ENCODE measurements at regions not wholly inside any gene's neighbourhood (a gene's known extent, or its start where the extent isn't known, plus 50 kb on each side); places are given as distances from the start of the nearest gene placed in this dataset.
"Not testable (repeated sequence)": the region's sequence is repeated elsewhere in the genome, so short reads cannot be mapped to it uniquely, and the experiment has no call there.

GRCh38 chr10:64648915-64649314, 1127.7 kb downstream of the REEP3 start:
- H3K36me3 Mint-ChIP-seq: no peaks in the 10 kb centered on the region
- no peaks in the 10 kb centered on the region for H3K27me3 Mint-ChIP-seq
- H3K27ac Mint-ChIP-seq: no peak overlapping the region
- ATAC-seq (ENCODE audit: low read depth) (no peak), DNase-seq (ENCODE audit: low spot score in 2 of 2) (no peak)
- H3K4me3 Mint-ChIP-seq: no peak overlapping the region
- H3K9me3 Mint-ChIP-seq: peaks cover 3% of the 10 kb centered on the region
- H3K4me1 Mint-ChIP-seq: no peaks in the 10 kb centered on the region

- Mint-ChIP-seq H3K36me3 (no peaks in the 10 kb centered on the region), H3K4me1 (no peaks in the 10 kb centered on the region), H3K27me3 (no peaks in the 10 kb centered on the region), H3K27ac (no peak overlapping the region), H3K4me3 (no peak overlapping the region), H3K9me3 (peaks cover 7% of the 10 kb centered on the region)
- DNase-seq (ENCODE audit: low spot score in 2 of 2) (no peak), ATAC-seq (ENCODE audit: low read depth) (no peak)
Observed at GRCh38 chr10:64658528-64658927, 1137.3 kb downstream of the REEP3 start.

- Mint-ChIP-seq H3K27ac (no peak overlapping the region), H3K9me3 (peaks cover 7% of the 10 kb centered on the region), H3K27me3 (no peaks in the 10 kb centered on the region), H3K4me3 (no peak overlapping the region), H3K4me1 (no peaks in the 10 kb centered on the region), H3K36me3 (no peaks in the 10 kb centered on the region)
- ATAC-seq (ENCODE audit: low read depth) (no peak), DNase-seq (ENCODE audit: low spot score in 2 of 2) (no peak)
Observed at GRCh38 chr10:64659311-64659710, 1138.1 kb downstream of the REEP3 start.

- Mint-ChIP-seq H3K36me3 (no peaks in the 10 kb centered on the region), H3K4me3 (no peak overlapping the region), H3K27me3 (no peaks in the 10 kb centered on the region), H3K27ac (no peak overlapping the region), H3K9me3 (no peaks in the 10 kb centered on the region), H3K4me1 (no peaks in the 10 kb centered on the region)
- ATAC-seq (ENCODE audit: low read depth) (no peak), DNase-seq (ENCODE audit: low spot score in 2 of 2) (no peak)
Observed at GRCh38 chr10:64682043-64682442, 1160.8 kb downstream of the REEP3 start.

GRCh38 chr10:64690194-64690593, 1169.0 kb downstream of the REEP3 start:
- H3K27me3 Mint-ChIP-seq: no peaks in the 10 kb centered on the region
- no peaks in the 10 kb centered on the region for H3K4me1 Mint-ChIP-seq
- H3K27ac Mint-ChIP-seq: no peak overlapping the region
- ATAC-seq (ENCODE audit: low read depth) (no peak), DNase-seq (ENCODE audit: low spot score in 2 of 2) (no peak)
- H3K9me3 Mint-ChIP-seq: peaks cover 1% of the 10 kb centered on the region
- no peak overlapping the region for H3K4me3 Mint-ChIP-seq
- no peaks in the 10 kb centered on the region for H3K36me3 Mint-ChIP-seq

- H3K4me3 Mint-ChIP-seq: no peak overlapping the region
- no peak overlapping the region for H3K27ac Mint-ChIP-seq
- H3K4me1 Mint-ChIP-seq: no peaks in the 10 kb centered on the region
- no peak for ATAC-seq (ENCODE audit: low read depth)
- H3K9me3 Mint-ChIP-seq: peaks cover 4% of the 10 kb centered on the region
- no peaks in the 10 kb centered on the region for H3K27me3 Mint-ChIP-seq
- H3K36me3 Mint-ChIP-seq: no peaks in the 10 kb centered on the region
- DNase-seq (ENCODE audit: low spot score in 2 of 2): no peak
Observed at GRCh38 chr10:64699244-64699643, 1178.0 kb downstream of the REEP3 start.

- H3K4me1 Mint-ChIP-seq; H3K27ac Mint-ChIP-seq; DNase-seq (ENCODE audit: low spot score in 2 of 2); H3K4me3 Mint-ChIP-seq; H3K27me3 Mint-ChIP-seq; H3K9me3 Mint-ChIP-seq; ATAC-seq (ENCODE audit: low read depth); H3K36me3 Mint-ChIP-seq: not testable (repeated sequence)
Observed at GRCh38 chr10:64702086-64702485, 1180.9 kb downstream of the REEP3 start.

- H3K36me3 Mint-ChIP-seq: no peaks in the 10 kb centered on the region
- ATAC-seq (ENCODE audit: low read depth) (no peak), DNase-seq (ENCODE audit: low spot score in 2 of 2) (no peak)
- no peaks in the 10 kb centered on the region for H3K27me3 Mint-ChIP-seq
- no peaks in the 10 kb centered on the region for H3K4me1 Mint-ChIP-seq
- H3K4me3 Mint-ChIP-seq: no peak overlapping the region
- H3K9me3 Mint-ChIP-seq: peaks cover 5% of the 10 kb centered on the region
- no peak overlapping the region for H3K27ac Mint-ChIP-seq
Observed at GRCh38 chr10:64708884-64709681, 1187.9 kb downstream of the REEP3 start.

- DNase-seq (ENCODE audit: low spot score in 2 of 2): no peak
- no peak overlapping the region for H3K27ac Mint-ChIP-seq
- ATAC-seq (ENCODE audit: low read depth): no peak
- peaks cover 4% of the 10 kb centered on the region for H3K9me3 Mint-ChIP-seq
- H3K27me3 Mint-ChIP-seq: no peaks in the 10 kb centered on the region
- H3K4me3 Mint-ChIP-seq: no peak overlapping the region
- no peaks in the 10 kb centered on the region for H3K4me1 Mint-ChIP-seq
- no peaks in the 10 kb centered on the region for H3K36me3 Mint-ChIP-seq
Observed at GRCh38 chr10:64726466-64726865, 1205.3 kb downstream of the REEP3 start.

- Mint-ChIP-seq H3K27me3 (no peaks in the 10 kb centered on the region), H3K9me3 (peaks cover 7% of the 10 kb centered on the region), H3K4me3 (no peak overlapping the region), H3K36me3 (no peaks in the 10 kb centered on the region), H3K4me1 (no peaks in the 10 kb centered on the region), H3K27ac (no peak overlapping the region)
- DNase-seq (ENCODE audit: low spot score in 2 of 2) (no peak), ATAC-seq (ENCODE audit: low read depth) (no peak)
Observed at GRCh38 chr10:64731016-64731415, 1209.8 kb downstream of the REEP3 start.

- Mint-ChIP-seq H3K4me1 (no peaks in the 10 kb centered on the region), H3K27me3 (no peaks in the 10 kb centered on the region), H3K4me3 (no peak overlapping the region), H3K36me3 (no peaks in the 10 kb centered on the region), H3K27ac (no peak overlapping the region), H3K9me3 (peaks cover 7% of the 10 kb centered on the region)
- ATAC-seq (ENCODE audit: low read depth): no peak
- DNase-seq (ENCODE audit: low spot score in 2 of 2): no peak
Observed at GRCh38 chr10:64732372-64732957, 1211.3 kb downstream of the REEP3 start.

- ATAC-seq (ENCODE audit: low read depth) (no peak), DNase-seq (ENCODE audit: low spot score in 2 of 2) (no peak)
- H3K27me3 Mint-ChIP-seq: no peaks in the 10 kb centered on the region
- H3K9me3 Mint-ChIP-seq: peaks cover 4% of the 10 kb centered on the region
- H3K27ac Mint-ChIP-seq: no peak overlapping the region
- no peaks in the 10 kb centered on the region for H3K36me3 Mint-ChIP-seq
- no peak overlapping the region for H3K4me3 Mint-ChIP-seq
- no peaks in the 10 kb centered on the region for H3K4me1 Mint-ChIP-seq
Observed at GRCh38 chr10:64733980-64734379, 1212.8 kb downstream of the REEP3 start.

- H3K27ac Mint-ChIP-seq: no peak overlapping the region
- H3K4me3 Mint-ChIP-seq: no peak overlapping the region
- no peaks in the 10 kb centered on the region for H3K4me1 Mint-ChIP-seq
- H3K9me3 Mint-ChIP-seq: peaks cover 7% of the 10 kb centered on the region
- H3K27me3 Mint-ChIP-seq: no peaks in the 10 kb centered on the region
- no peaks in the 10 kb centered on the region for H3K36me3 Mint-ChIP-seq
- ATAC-seq (ENCODE audit: low read depth): no peak
- DNase-seq (ENCODE audit: low spot score in 2 of 2): no peak
Observed at GRCh38 chr10:64738462-64738861, 1217.3 kb downstream of the REEP3 start.

- peaks cover 6% of the 10 kb centered on the region for H3K9me3 Mint-ChIP-seq
Observed at GRCh38 chr10:64745565-64745964, 1224.4 kb downstream of the REEP3 start.

GRCh38 chr10:64750672-64751071, 1229.5 kb downstream of the REEP3 start:
- ATAC-seq (ENCODE audit: low read depth): no peak
- peaks cover 3% of the 10 kb centered on the region for H3K9me3 Mint-ChIP-seq
- H3K4me3 Mint-ChIP-seq: no peak overlapping the region
- H3K36me3 Mint-ChIP-seq: no peaks in the 10 kb centered on the region
- no peaks in the 10 kb centered on the region for H3K27me3 Mint-ChIP-seq
- H3K4me1 Mint-ChIP-seq: no peaks in the 10 kb centered on the region
- DNase-seq (ENCODE audit: low spot score in 2 of 2): no peak
- H3K27ac Mint-ChIP-seq: no peak overlapping the region

More at GRCh38 chr10:64745565-64745964, 1224.4 kb downstream of the REEP3 start:
- Mint-ChIP-seq H3K4me3 (no peak overlapping the region), H3K4me1 (no peaks in the 10 kb centered on the region), H3K27ac (no peak overlapping the region), H3K36me3 (no peaks in the 10 kb centered on the region), H3K27me3 (no peaks in the 10 kb centered on the region)
- no peak for DNase-seq (ENCODE audit: low spot score in 2 of 2)
- no peak for ATAC-seq (ENCODE audit: low read depth)
